GM21367 (cell line): ENCODE measurements at regions not wholly inside any gene's neighbourhood (a gene's known extent, or its start where the extent isn't known, plus 50 kb on each side); places are given as distances from the start of the nearest gene placed in this dataset.
A peak's percentile ranks its signal among the peaks of the same experiment; 100 is the strongest.
"Not testable (repeated sequence)": the region's sequence is repeated elsewhere in the genome, so short reads cannot be mapped to it uniquely, and the experiment has no call there.

Experiments used
- ATAC-seq: cut with Tn5 transposase; IDR thresholded peaks from one replicate; pipeline ENCODE4 v1.9.1; 2021; ENCODE audit not compliant: unreplicated experiment

DNA sequence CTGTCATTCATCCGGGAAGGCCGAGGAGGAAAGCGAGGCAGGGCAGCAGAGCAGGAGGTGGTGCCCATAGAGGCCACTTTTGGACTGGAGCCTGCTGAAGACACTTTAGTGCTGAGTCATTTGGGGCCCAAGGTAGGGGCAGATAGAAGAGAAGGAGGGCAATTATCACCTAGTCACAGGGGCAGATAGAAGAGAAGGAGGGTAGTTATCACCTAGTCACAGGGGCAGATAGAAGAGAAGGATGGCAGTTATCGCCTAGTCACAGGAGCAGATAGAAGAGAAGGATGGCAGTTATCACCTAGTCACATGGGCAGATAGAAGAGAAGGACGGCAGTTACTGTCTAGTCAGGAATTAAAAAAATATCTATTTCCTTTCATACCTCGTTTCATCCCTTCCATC, 1372.6 kb downstream of the FOXD4L5 start:
- not testable (repeated sequence) for ATAC-seq

DNA sequence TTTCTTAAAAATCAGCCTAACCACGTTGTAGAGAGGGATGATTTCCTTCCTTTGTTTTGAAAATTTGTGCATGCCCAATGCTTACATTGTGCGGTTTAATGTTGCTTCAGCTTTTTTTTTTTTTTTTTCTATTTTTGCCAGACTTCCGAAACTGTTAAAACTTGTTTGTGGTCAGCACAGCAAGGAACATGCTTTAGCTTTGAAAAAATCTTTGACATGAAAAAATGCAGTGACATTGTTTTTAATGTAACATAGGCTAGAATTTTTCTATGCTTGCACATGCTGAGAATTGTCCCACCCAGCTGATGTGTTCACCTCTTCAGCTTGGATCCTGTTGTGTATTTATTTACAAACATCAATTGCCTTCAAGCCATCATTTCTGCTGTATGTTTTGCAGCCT, 1375.9 kb downstream of the FOXD4L5 start:
- not testable (repeated sequence) for ATAC-seq

GRCh38 chr9:63899637-63900190, 1385.3 kb downstream of the FOXD4L5 start:
- not testable (repeated sequence) for ATAC-seq

GRCh38 chr9:63881386-63881785, 1403.6 kb downstream of the FOXD4L5 start:
- not testable (repeated sequence) for ATAC-seq

- not testable (repeated sequence) for ATAC-seq
Observed at GRCh38 chr9:63876380-63876779, 1408.6 kb downstream of the FOXD4L5 start.

GRCh38 chr9:63859475-63860215, 1425.4 kb downstream of the FOXD4L5 start:
- ATAC-seq, result peak; percentile 68

GRCh38 chr9:63859090-63859474, 1425.9 kb downstream of the FOXD4L5 start:
- ATAC-seq, result peak; percentile 20

DNA sequence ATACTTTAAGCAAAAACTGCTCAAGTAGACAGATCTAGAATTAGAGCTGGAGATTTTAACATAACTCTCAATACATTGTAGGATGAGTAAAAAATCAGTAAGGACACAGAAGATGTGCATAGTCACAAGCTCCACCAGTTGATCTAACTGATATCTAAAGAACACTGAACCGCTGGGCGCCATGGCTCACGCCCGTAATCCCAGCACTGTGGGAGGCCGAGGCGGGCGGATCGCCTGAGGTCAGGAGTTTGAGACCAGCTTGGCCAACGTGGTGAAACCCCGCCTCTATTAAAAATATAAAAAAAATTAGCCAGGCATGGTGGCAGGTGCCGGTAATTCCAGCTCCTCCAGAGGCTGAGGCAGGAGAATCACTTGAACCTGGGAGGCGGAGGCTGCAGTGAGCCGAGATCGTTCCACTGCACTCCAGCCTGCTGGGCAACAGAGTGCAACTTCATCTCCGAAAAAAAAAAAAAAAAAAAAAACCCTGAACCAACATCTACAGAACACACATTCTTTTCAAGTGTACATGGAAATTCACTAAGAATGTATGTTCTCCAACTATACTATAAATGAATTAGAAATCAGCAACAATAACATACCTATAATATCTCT, 1431.8 kb downstream of the FOXD4L5 start:
- ATAC-seq, result not testable (repeated sequence)

DNA sequence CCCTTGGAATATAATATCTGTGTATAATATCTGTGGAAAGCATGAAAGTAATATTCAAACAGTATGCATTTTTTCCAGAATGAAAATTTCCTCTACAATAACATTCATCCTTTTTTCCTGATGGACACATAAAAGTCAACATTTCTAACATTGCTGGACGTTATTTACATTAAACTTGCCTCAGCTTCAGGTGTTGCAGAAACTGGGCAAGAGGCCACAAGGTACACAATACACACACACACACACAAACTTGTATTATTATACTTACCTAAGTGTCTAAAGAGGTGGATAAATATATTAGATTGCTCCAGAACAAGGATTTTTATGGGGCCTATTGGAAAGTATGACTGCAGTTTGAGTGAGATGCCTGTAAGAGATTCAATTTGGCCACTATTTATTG, 1460.2 kb downstream of the FOXD4L5 start:
- not testable (repeated sequence) for ATAC-seq

DNA sequence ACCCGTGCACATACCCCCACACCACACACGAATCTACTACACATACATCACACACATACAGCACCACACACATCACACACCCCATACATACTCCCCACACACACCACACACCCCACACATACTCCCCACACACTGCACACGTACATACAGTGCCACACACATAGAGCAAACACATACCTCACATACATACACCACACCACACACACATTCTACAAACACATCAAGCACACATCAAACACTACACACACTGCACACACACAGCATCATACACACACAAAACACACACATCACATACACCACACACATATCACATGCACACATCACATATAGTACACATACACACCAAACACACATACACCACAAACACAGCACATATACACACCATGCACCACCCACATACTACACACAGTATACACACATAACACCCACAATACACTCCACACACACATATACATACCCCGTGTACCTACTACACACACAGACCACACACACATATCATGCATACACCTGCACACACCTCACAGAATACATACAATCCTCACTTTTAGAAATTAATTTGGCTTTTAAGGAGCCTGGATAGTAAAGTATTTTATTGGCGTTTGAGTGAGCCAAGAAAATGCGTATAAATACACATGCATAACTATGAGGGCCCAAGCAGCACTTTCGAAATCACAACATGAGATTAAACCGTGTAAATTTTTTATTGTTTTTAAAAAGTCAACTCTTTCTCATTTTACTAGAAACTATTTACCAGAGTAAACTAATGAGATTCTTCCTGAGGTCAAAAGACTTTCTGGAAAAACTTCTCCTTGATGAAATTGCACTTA, 1461.4 kb downstream of the FOXD4L5 start:
- not testable (repeated sequence) for ATAC-seq

- not testable (repeated sequence) for ATAC-seq
Observed at GRCh38 chr9:63822615-63823374, 1462.2 kb downstream of the FOXD4L5 start.

DNA sequence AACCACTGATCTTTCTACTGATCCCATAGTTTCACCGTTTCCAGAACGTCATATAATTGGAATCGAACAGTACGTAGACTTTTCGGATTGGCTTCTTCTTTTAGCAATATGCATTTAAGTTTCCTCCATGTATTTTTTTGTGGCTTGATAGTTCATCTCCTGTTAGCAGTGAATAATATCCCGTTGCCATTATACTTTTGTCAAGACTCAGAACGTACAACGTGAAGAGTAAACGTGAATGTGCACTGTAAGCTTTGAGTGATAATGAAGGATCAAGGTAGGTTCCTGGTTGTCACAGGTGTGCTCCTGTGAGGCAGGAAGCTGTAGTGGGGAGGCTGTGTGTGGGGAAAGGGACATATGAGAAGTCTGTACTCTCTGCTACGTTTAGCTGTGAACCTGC, 1463.7 kb downstream of the FOXD4L5 start:
- not testable (repeated sequence) for ATAC-seq

- ATAC-seq, result not testable (repeated sequence)
Observed at GRCh38 chr9:63820882-63821281, 1464.1 kb downstream of the FOXD4L5 start.

DNA sequence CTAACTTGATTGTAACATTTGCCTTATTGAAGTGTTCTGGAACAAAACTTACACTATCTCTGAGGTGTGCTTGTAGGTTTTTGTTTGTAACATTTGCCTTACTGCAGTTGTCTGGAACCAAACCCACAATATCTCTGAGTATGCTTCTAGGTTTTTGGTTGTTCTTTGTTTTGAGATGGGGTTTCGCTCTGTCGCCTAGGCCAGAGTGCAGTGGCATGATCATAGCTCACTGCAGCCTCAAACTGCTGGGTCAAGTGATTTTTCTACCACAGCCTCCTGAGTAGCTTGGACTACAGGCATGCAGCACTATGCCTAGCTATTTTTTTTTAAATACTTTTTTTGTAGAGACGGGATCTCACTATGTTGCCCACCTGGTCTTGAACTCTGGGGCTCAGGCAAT, 1464.6 kb downstream of the FOXD4L5 start:
- ATAC-seq, result not testable (repeated sequence)

DNA sequence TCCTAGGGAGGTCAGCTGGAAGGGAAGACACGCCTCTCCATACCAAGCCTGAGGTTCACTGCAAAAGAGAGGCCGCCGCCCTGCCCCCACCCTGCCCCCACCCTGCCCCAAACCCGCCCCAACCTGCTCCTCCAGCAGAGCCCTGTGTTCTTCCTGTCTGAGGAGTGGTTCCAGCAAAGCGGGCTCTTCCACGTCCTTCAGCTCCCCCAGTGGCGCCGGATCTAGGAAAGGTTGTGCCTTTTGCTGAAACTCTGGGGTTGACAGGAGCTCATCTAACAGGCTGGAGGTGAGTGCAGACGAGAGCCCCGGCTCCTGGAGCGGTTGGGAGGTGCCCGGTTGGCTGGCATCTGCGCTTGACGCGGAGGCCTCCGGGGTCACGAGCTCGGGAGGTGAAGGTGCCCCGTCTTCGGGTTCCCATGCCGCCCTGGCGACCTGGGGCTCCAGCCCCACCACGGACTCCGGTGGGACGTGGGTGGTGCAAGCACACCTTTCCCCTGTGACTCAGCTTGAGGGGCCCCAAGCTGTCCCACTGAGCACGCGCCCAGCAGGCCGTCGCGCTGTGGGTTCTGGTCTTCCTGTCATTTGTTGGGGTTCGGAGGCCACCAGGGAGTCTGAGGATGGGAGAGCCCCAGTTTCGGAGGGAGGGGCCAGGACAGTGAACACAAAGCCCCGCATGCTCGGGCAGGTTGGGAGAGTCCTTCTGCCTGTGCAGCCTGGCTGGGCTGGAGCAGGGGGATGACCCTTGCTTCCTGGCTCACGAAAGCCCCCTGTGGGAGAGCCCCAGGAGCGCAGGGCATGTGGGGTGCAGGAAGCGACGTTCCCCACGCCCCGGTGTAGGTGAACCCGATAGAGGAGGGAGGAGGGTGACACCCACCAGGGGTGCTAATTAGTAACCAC, 1467.1 kb downstream of the FOXD4L5 start:
- peak; percentile 48 for ATAC-seq

DNA sequence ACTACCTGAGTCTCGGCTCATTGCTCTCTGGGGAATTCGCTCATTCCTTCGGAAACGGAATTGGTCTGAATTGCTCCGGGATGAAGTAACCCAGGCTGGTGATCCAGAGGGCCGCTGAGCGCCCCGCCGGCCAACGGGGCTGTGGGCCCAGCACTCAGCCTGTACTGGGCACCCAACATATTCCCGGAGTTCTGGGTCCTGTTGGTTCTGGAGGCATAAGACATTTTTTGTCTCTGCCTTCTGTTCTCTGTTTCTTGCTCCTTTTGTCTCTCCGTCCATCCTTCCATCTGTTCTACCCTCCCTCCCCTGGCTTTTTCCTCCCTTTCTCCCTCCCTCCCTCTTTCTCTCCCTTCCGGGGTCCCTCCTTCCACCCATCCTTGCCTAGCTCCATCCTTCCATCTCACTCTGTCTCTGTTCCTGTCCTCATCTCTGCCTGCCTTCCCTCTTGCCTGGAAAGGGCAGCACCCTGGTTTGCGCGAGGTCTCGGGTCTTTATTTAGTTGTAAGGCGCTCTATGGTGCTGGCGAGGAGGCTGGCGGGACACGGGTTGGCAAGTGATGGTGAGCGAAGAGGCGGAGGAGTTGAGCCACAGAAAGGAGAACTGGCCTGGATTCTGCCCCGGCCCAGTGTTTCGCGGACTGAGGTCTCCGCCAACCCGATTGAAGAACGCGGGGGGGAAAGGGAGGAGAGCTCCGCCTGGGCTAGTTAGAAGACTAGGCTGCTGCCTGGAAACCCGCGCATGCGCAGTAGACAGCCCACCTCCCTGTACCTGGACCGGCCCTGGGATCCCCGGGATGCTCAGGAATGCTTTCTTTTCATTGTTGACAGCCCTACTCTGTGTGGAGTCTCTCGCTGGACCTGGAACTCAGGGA, 1468.0 kb downstream of the FOXD4L5 start:
- peak; percentile 70 for ATAC-seq

DNA sequence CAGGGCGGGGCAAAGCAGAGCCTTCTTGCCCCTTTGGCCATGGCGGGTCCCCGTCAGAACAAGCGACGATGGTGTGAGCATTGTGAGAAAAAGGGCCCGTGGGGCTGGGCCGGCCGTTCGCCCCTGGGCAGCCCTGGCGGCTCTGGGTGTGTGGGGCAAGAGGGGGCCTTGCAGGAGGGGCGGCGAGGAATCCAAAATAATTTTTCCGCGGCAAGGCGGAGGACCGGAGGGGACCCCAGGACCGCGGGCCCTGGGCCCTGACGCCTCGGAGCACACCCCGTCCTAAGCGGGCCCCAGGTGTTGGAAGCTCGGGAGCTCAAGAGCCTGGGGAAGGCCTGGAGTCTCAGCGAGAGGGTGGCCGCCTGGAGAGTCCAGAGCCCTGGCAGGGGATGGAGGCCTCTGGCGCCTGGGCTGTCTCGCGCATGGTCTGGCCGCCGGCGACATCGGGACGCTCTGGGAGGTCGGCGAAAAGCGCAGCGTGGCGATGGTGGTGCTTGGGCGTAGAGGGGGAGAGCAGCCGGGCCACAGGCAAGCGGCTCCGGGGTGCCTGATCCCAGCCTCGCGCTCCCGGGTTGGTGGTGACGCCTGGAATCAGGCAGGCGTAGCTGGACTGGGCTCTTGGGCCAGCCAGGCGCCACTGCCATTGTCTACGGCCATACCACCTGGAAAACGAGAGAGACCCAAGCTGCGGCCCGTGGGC, 1469.9 kb downstream of the FOXD4L5 start:
- not testable (repeated sequence) for ATAC-seq
